Upper lobe of left lung (tissue), 4 donors: ENCODE measurements at regions not wholly inside any gene's neighbourhood (a gene's known extent, or its start where the extent isn't known, plus 50 kb on each side); places are given as distances from the start of the nearest gene placed in this dataset.

Experiments
- CTCF ChIP-seq, 6 experiments: fragments of 450-650 bp in 4 of 6; fragments of 200-600 bp in 2 of 6; sonication (generic) in 2 of 6; IDR thresholded peaks; one replicate each; pipeline ENCODE4 v1.5.1; 2016 to 2019; ENCODE audit warnings: antibody characterized with exemption in 6 of 6
- POLR2A ChIP-seq, 4 donors: fragments of 450-650 bp; IDR thresholded peaks; one replicate each; pipeline ENCODE4 v1.5.1; 2016 to 2017; ENCODE audit warnings: antibody characterized with exemption in 4 of 4, mild to moderate bottlenecking in 2 of 4

- TF ChIP-seq CTCF (IDR thresholded peaks at IDR 0.05) (no peak), POLR2A (IDR thresholded peaks at IDR 0.05) (no peak)
These were observed 1063.9 kb upstream of the CDH18 start for GRCh38 chr5:21051945-21052344.
